HCT116 (cell line): ENCODE measurements at regions not wholly inside any gene's neighbourhood (a gene's known extent, or its start where the extent isn't known, plus 50 kb on each side); places are given as distances from the start of the nearest gene placed in this dataset.

Source experiments
- ATAC-seq: fragments of 200-7000 bp; cut with Tn5 transposase; 2 replicates; pipeline ENCODE4 v1.9.1; 2020; ENCODE audit warnings: mild to moderate bottlenecking, moderate library complexity
- BruUV-seq: library from RNA; stranded (reverse); fragments of 400-500 nt; replicated peaks from 2 replicates; lab custom pipeline; 2021; lab: Mats Ljungman, UMichigan
- CTCF ChIA-PET: fragments of 300-600 bp; sonication (Branson Sonifier 250); formaldehyde crosslinking; loops from one replicate; lab custom pipeline; 2021; ENCODE audit warnings: antibody characterized with exemption; lab: Charles Lee
- POLR2A ChIA-PET: fragments of 300-600, 350-600 bp; sonication (Branson Sonifier 250); formaldehyde crosslinking; loops from one replicate; lab custom pipeline; 2021; ENCODE audit warnings: antibody characterized with exemption; lab: Charles Lee
- RAD21 ChIA-PET, 2 experiments: fragments of 300-600 bp; sonication (Branson Sonifier 250); formaldehyde crosslinking; loops; one replicate each; lab custom pipeline; 2023; ENCODE audit warnings: low total read pairs in 2 of 2; ENCODE audit not compliant: uncharacterized antibody in 2 of 2, unreplicated experiment in 2 of 2, low non-redundant PET in 1 of 2; lab: Charles Lee
- DNase-seq: peaks from one replicate; pipeline ENCODE4 v3.0.0-alpha.2; 2010; ENCODE audit warnings: low read depth, low spot score
- H2AFZ ChIP-seq: fragments of 200-600 bp; shearing (Covaris generic), sonication (generic); 2 replicates; pipeline ENCODE4 v1.6.1; 2017; ENCODE audit warnings: low read depth, mixed run types, mixed read lengths, antibody characterized with exemption, low read length; ENCODE audit not compliant: poor library complexity, severe bottlenecking
- H3K27ac ChIP-seq: 2 replicates; pipeline ENCODE4 v1.5.1; 2012; ENCODE audit warnings: low read depth, low read length
- H3K27me3 ChIP-seq: fragments of 200-600 bp; sonication (generic); 2 replicates; pipeline ENCODE4 v1.6.1; 2016; ENCODE audit warnings: mixed run types, low read length, mixed read lengths; ENCODE audit not compliant: insufficient read depth
- H3K36me3 ChIP-seq, 2 experiments: fragments of 200-500 bp in 1 of 2; fragments of 200-600 bp in 1 of 2; sonication (Bioruptor generic) in 1 of 2; sonication (generic) in 1 of 2; 2 replicates each; pipeline versions ENCODE4 v1.5.1 to v1.6.1; 2014 to 2016; ENCODE audit warnings: low read length in 2 of 2, inconsistent platforms in 1 of 2, mixed read lengths in 1 of 2, mixed run types in 1 of 2; ENCODE audit not compliant: insufficient read depth in 2 of 2, control insufficient read depth in 1 of 2
- H3K4me1 ChIP-seq, 2 experiments: fragments of 200-600 bp in 1 of 2; sonication (generic) in 1 of 2; 2 replicates each; pipeline versions ENCODE4 v1.5.1 to v1.6.1; 2012 to 2017; ENCODE audit warnings: low read length in 2 of 2, inconsistent platforms in 1 of 2, mild to moderate bottlenecking in 1 of 2, mixed read lengths in 1 of 2, mixed run types in 1 of 2, moderate library complexity in 1 of 2; ENCODE audit not compliant: insufficient read depth in 2 of 2, control insufficient read depth in 1 of 2
- H3K4me2 ChIP-seq: fragments of 200-600 bp; sonication (generic); 2 replicates; pipeline ENCODE4 v1.6.1; 2017; ENCODE audit warnings: mixed run types, low read length, mixed read lengths
- H3K4me3 ChIP-seq, 2 experiments: fragments of 200-600 bp in 1 of 2; sonication (generic) in 1 of 2; replicated peaks in 1 of 2; 2 replicates each; pipeline ENCODE4 v1.5.1; 2011 to 2016; ENCODE audit warnings: low read length in 2 of 2, control low read depth in 1 of 2, low read depth in 1 of 2, mild to moderate bottlenecking in 1 of 2, mixed read lengths in 1 of 2, mixed run types in 1 of 2
- H3K79me2 ChIP-seq: fragments of 200-600 bp; sonication (generic); 2 replicates; pipeline ENCODE4 v1.6.1; 2017; ENCODE audit warnings: mild to moderate bottlenecking, mixed run types, low read length, moderate library complexity, mixed read lengths; ENCODE audit not compliant: insufficient read depth
- H3K9ac ChIP-seq: fragments of 200-600 bp; sonication (generic); 2 replicates; pipeline ENCODE4 v1.6.1; 2016; ENCODE audit warnings: low read length, mixed read lengths
- H3K9me2 ChIP-seq: fragments of 200-600 bp; sonication (generic), shearing (Covaris generic); 2 replicates; pipeline ENCODE4 v1.6.1; 2017; ENCODE audit warnings: mixed run types, mild to moderate bottlenecking, moderate library complexity; ENCODE audit not compliant: insufficient read depth
- H3K9me3 ChIP-seq, 2 experiments: fragments of 200-500 bp in 1 of 2; fragments of 200-600 bp in 1 of 2; sonication (Bioruptor generic) in 1 of 2; sonication (generic) in 1 of 2; 2 replicates each; pipeline ENCODE4 v1.6.1; 2014 to 2017; ENCODE audit warnings: low read length in 2 of 2, mixed read lengths in 2 of 2, inconsistent platforms in 1 of 2, low read depth in 1 of 2, mild to moderate bottlenecking in 1 of 2, mixed run types in 1 of 2, moderate library complexity in 1 of 2; ENCODE audit not compliant: control insufficient read depth in 1 of 2, insufficient read depth in 1 of 2
- H4K20me1 ChIP-seq: fragments of 200-600 bp; sonication (generic), shearing (Covaris generic); 2 replicates; pipeline ENCODE4 v1.6.1; 2017; ENCODE audit warnings: mixed run types, mild to moderate bottlenecking, moderate library complexity; ENCODE audit not compliant: insufficient read depth
- EGR1 ChIP-seq: IDR thresholded peaks from 2 replicates; pipeline ENCODE4 v1.6.1; 2012; ENCODE audit warnings: low read depth
- RAD21 ChIP-seq: IDR thresholded peaks from 2 replicates; pipeline ENCODE4 v1.6.1; 2012; ENCODE audit warnings: low read depth, mild to moderate bottlenecking
- SRF ChIP-seq: IDR thresholded peaks from 2 replicates; pipeline ENCODE4 v1.6.1; 2012; ENCODE audit warnings: low read depth
- ZFX ChIP-seq: fragments of 450-650 bp; IDR thresholded peaks from 2 replicates; pipeline ENCODE4 v1.6.1; 2017
- ZNF274 ChIP-seq: fragments of 200-500 bp; sonication (Bioruptor generic); IDR thresholded peaks from 2 replicates; pipeline ENCODE4 v1.6.1; 2014; ENCODE audit warnings: mild to moderate bottlenecking, low read depth, low read length, inconsistent platforms
- intact Hi-C: fragments of 100-400 bp; cut with micrococcal nuclease; formaldehyde crosslinking; loops from 2 replicates; pipeline ENCODE4 v1.10.0; 2022

- no peaks in the 10 kb centered on the region for H3K27me3 ChIP-seq
- H3K4me3 ChIP-seq: no peak overlapping the region
- no peak overlapping the region for H3K27ac ChIP-seq
- H3K4me1 ChIP-seq: peaks cover 0 to 36% of the 10 kb centered on the region in 2 experiments; a peak in 2 of 4 replicates
- H4K20me1 ChIP-seq: no peaks in the 10 kb centered on the region
- intact Hi-C loops: no loop called here
- POLR2A ChIA-PET: no interaction called here
- H3K9ac ChIP-seq: no peak overlapping the region
- DNase-seq (no peak), ATAC-seq (no peak)
- CTCF ChIA-PET: no interaction called here
- H3K9me3 ChIP-seq: no peaks in the 10 kb centered on the region
- no TSS peak for BruUV-seq
- no peaks in the 10 kb centered on the region for H3K9me2 ChIP-seq
- TF ChIP-seq EGR1 (no peak), ZFX (no peak), RAD21 (no peak), SRF (no peak)
- no peak overlapping the region for H3K4me2 ChIP-seq
- no peak overlapping the region for H2AFZ ChIP-seq
- no peaks in the 10 kb centered on the region for H3K79me2 ChIP-seq
- RAD21 ChIA-PET: no interaction called here
- H3K36me3 ChIP-seq: no peaks in the 10 kb centered on the region
These were observed 72.8 kb upstream of the CPLX2 start for GRCh38 chr5:175798626-175799025.

- BruUV-seq: no TSS peak
- no peak overlapping the region for H3K9ac ChIP-seq
- H2AFZ ChIP-seq: peak overlapping the region; percentile 73
- no peaks in the 10 kb centered on the region for H3K36me3 ChIP-seq
- no peaks in the 10 kb centered on the region for H3K9me3 ChIP-seq
- intact Hi-C loops: no loop called here
- no peaks in the 10 kb centered on the region for H3K27me3 ChIP-seq
- DNase-seq (no peak), ATAC-seq (peak; percentile 32)
- no peak overlapping the region for H3K27ac ChIP-seq
- CTCF ChIA-PET: no interaction called here
- TF ChIP-seq ZNF274: no peak
- peak overlapping the region; percentile 38 for H3K4me2 ChIP-seq
- H3K9me2 ChIP-seq: no peaks in the 10 kb centered on the region
- POLR2A ChIA-PET: no interaction called here
- no peak overlapping the region for H3K4me3 ChIP-seq
- RAD21 ChIA-PET: no interaction called here
- no peaks in the 10 kb centered on the region for H3K79me2 ChIP-seq
- no peaks in the 10 kb centered on the region for H4K20me1 ChIP-seq
- H3K4me1 ChIP-seq: peaks cover 0 to 36% of the 10 kb centered on the region in 2 experiments; a peak in 2 of 4 replicates
These were observed 70.7 kb upstream of the CPLX2 start for GRCh38 chr5:175800656-175801081.
